ENCODE measurements at regions not wholly inside any gene's neighbourhood (a gene's known extent, or its start where the extent isn't known, plus 50 kb on each side); places are given as distances from the start of the nearest gene placed in this dataset.

DNA sequence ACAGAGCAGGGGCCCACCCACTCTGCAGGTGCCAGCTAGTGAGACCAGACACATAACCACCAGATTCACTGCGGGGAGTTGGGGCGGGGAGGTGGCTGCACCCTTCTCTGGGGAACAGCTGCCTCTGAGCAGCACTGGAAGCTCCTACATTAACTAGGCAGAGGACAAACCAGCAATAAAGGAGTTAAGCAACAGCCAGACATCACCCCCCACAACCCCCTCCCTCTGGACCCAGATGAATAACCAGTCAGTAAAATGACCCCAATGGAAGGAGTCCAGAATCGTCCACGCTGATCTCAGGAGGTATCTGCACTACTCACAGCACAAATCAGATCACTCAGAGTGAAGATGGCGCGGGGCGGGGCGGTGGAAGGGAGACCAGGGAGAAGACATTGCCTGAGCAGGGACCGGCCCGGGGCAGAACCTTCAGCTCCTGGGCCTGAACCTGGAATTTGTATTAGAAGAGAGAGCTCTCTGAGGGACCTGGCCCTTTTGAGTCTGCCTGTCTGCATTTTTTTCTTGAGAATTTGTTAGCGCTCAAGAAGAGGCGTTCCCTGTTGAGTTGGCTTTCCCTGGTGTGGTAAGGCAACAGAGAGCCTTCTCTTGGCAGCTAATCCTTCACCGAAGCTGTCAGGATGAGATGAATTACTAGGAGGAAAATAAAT lies 125.5 kb upstream of the NCAM1 start:
- CTCF ChIA-PET, result interaction anchor here (0.5 kb wide), 1 partner anchor 247 kb away, joined by 4 read pairs; no protein-coding TSS in a partner anchor
- Histone ChIP-seq H3K4me3 (ENCODE audit: low read depth, low read length) (no peak overlapping the region), H3K27me3 (ENCODE audit: control insufficient read depth, insufficient read depth, low read length) (no peaks in the 10 kb centered on the region), H3K27ac (ENCODE audit: low read depth, low read length) (no peak overlapping the region), H3K9me3 (ENCODE audit: control insufficient read depth, insufficient read depth, low read length) (no peaks in the 10 kb centered on the region)
- no peak for DNase-seq (ENCODE audit: low read depth, low spot score)
- TF ChIP-seq, protein P1, sequence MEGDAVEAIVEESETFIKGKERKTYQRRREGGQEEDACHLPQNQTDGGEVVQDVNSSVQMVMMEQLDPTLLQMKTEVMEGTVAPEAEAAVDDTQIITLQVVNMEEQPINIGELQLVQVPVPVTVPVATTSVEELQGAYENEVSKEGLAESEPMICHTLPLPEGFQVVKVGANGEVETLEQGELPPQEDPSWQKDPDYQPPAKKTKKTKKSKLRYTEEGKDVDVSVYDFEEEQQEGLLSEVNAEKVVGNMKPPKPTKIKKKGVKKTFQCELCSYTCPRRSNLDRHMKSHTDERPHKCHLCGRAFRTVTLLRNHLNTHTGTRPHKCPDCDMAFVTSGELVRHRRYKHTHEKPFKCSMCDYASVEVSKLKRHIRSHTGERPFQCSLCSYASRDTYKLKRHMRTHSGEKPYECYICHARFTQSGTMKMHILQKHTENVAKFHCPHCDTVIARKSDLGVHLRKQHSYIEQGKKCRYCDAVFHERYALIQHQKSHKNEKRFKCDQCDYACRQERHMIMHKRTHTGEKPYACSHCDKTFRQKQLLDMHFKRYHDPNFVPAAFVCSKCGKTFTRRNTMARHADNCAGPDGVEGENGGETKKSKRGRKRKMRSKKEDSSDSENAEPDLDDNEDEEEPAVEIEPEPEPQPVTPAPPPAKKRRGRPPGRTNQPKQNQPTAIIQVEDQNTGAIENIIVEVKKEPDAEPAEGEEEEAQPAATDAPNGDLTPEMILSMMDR (IDR thresholded peaks at IDR 0.05; ENCODE audit: low read depth, low read length), result no peak
- POLR2A ChIA-PET, result no interaction called here

GRCh38 chr11:112836256-112836602 lies 125.0 kb upstream of the NCAM1 start:
- no peaks in the 10 kb centered on the region for H3K27me3 ChIP-seq (ENCODE audit: control insufficient read depth, insufficient read depth, low read length)
- no peak overlapping the region for H3K27ac ChIP-seq (ENCODE audit: low read depth, low read length)
- TF ChIP-seq, protein P1 (IDR thresholded peaks at IDR 0.05; ENCODE audit: low read depth, low read length), result no peak
- no peaks in the 10 kb centered on the region for H3K9me3 ChIP-seq (ENCODE audit: control insufficient read depth, insufficient read depth, low read length)
- DNase-seq (ENCODE audit: low read depth, low spot score), result no peak
- H3K4me3 ChIP-seq (ENCODE audit: low read depth, low read length), result no peak overlapping the region
- CTCF ChIA-PET, result interaction anchor here (0.5 kb wide), 1 partner anchor 248 kb away, joined by 4 read pairs; no protein-coding TSS in a partner anchor
- POLR2A ChIA-PET, result no interaction called here

GRCh38 chr11:112837162-112837826 lies 123.9 kb upstream of the NCAM1 start:
- ChIA-PET POLR2A (interaction anchor here (0.6 kb wide), 1 partner anchor 1053 kb away, joined by 3 read pairs; no protein-coding TSS in a partner anchor), CTCF (interaction anchor here (1.2 kb wide), 1 partner anchor 453 kb away, joined by 6 read pairs; no protein-coding TSS in a partner anchor)
- H3K27ac ChIP-seq (ENCODE audit: low read depth, low read length), result no peak overlapping the region
- H3K4me3 ChIP-seq (ENCODE audit: low read depth, low read length), result no peak overlapping the region
- TF ChIP-seq, protein P1 (IDR thresholded peaks at IDR 0.05; ENCODE audit: low read depth, low read length), result no peak
- H3K9me3 ChIP-seq (ENCODE audit: control insufficient read depth, insufficient read depth, low read length), result no peaks in the 10 kb centered on the region
- DNase-seq (ENCODE audit: low read depth, low spot score), result no peak
- H3K27me3 ChIP-seq (ENCODE audit: control insufficient read depth, insufficient read depth, low read length), result no peaks in the 10 kb centered on the region

DNA sequence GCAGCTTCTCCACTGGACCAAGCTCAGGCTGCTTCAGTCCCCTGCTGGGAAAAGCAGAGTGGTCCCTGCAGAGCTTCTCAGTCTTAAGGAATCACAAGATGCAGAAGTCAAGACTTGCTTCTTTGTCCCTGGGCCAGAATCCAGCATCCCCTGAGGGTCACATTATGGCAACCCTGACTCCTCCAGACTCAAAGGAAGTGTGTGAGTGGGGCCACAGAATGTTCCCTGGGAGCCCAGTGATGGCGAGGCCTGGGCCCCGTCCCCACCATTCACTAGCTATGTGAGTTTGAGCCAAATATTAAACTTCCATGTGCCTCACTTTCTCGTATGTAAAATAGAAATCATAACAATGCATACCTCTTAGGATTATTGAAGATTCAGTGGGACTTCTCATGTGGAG lies 122.2 kb upstream of the NCAM1 start:
- POLR2A ChIA-PET, result no interaction called here
- H3K9me3 ChIP-seq (ENCODE audit: control insufficient read depth, insufficient read depth, low read length), result no peaks in the 10 kb centered on the region
- CTCF ChIA-PET, result no interaction called here
- no peak overlapping the region for H3K4me3 ChIP-seq (ENCODE audit: low read depth, low read length)
- TF ChIP-seq, protein P1 (IDR thresholded peaks at IDR 0.05; ENCODE audit: low read depth, low read length), result no peak
- H3K27me3 ChIP-seq (ENCODE audit: control insufficient read depth, insufficient read depth, low read length), result no peaks in the 10 kb centered on the region
- DNase-seq (ENCODE audit: low read depth, low spot score), result no peak
- H3K27ac ChIP-seq (ENCODE audit: low read depth, low read length), result no peak overlapping the region

GRCh38 chr11:112841729-112842128 lies 119.5 kb upstream of the NCAM1 start:
- TF ChIP-seq, protein P1 (IDR thresholded peaks at IDR 0.05; ENCODE audit: low read depth, low read length), result no peak
- CTCF ChIA-PET, result no interaction called here
- POLR2A ChIA-PET, result no interaction called here
- no peak overlapping the region for H3K27ac ChIP-seq (ENCODE audit: low read depth, low read length)
- no peaks in the 10 kb centered on the region for H3K9me3 ChIP-seq (ENCODE audit: control insufficient read depth, insufficient read depth, low read length)
- no peak overlapping the region for H3K4me3 ChIP-seq (ENCODE audit: low read depth, low read length)
- no peaks in the 10 kb centered on the region for H3K27me3 ChIP-seq (ENCODE audit: control insufficient read depth, insufficient read depth, low read length)
- DNase-seq (ENCODE audit: low read depth, low spot score), result no peak

Data from AG04450 (cell line).